GM23248 (cell line): ENCODE measurements at regions not wholly inside any gene's neighbourhood (a gene's known extent, or its start where the extent isn't known, plus 50 kb on each side); places are given as distances from the start of the nearest gene placed in this dataset.

Experiments
- DNase-seq: peaks from one replicate; pipeline ENCODE4 v3.0.0-alpha.2; 2015
- H2AFZ ChIP-seq: fragments of 200-600 bp; sonication (generic); 2 replicates; pipeline ENCODE4 v1.6.1; 2016; ENCODE audit warnings: antibody characterized with exemption
- H3F3A ChIP-seq: fragments of 200-600 bp; sonication (generic); 2 replicates; pipeline ENCODE4 v1.6.1; 2016; ENCODE audit warnings: mild to moderate bottlenecking, antibody characterized with exemption, mixed run types; ENCODE audit not compliant: insufficient read depth
- H3K27ac ChIP-seq: fragments of 200-600 bp; sonication (generic); 2 replicates; pipeline ENCODE4 v1.5.1; 2016; ENCODE audit warnings: mild to moderate bottlenecking
- H3K27me3 ChIP-seq: fragments of 200-600 bp; sonication (generic); replicated peaks from 2 replicates; pipeline ENCODE4 v1.6.1; 2016; ENCODE audit warnings: mild to moderate bottlenecking; ENCODE audit not compliant: insufficient read depth
- H3K36me3 ChIP-seq: fragments of 200-600 bp; sonication (generic); 2 replicates; pipeline ENCODE4 v1.6.1; 2016; ENCODE audit warnings: low read depth, mild to moderate bottlenecking
- H3K4me1 ChIP-seq: fragments of 200-600 bp; sonication (generic); 2 replicates; pipeline ENCODE4 v1.6.1; 2016; ENCODE audit warnings: mild to moderate bottlenecking; ENCODE audit not compliant: insufficient read depth
- H3K4me2 ChIP-seq: fragments of 200-600 bp; sonication (generic); one replicate; pipeline ENCODE4 v1.6.1; 2016; ENCODE audit warnings: mild to moderate bottlenecking; ENCODE audit not compliant: unreplicated experiment
- H3K4me3 ChIP-seq: fragments of 200-600 bp; sonication (generic); 2 replicates; pipeline ENCODE4 v1.5.1; 2016; ENCODE audit warnings: mild to moderate bottlenecking
- H3K79me2 ChIP-seq: fragments of 200-600 bp; sonication (generic); 2 replicates; pipeline ENCODE4 v1.6.1; 2016; ENCODE audit warnings: mild to moderate bottlenecking; ENCODE audit not compliant: insufficient read depth
- H3K9ac ChIP-seq: fragments of 200-600 bp; sonication (generic); 2 replicates; pipeline ENCODE4 v1.6.1; 2016; ENCODE audit warnings: mild to moderate bottlenecking
- H3K9me2 ChIP-seq: fragments of 200-600 bp; sonication (generic); 2 replicates; pipeline ENCODE4 v1.6.1; 2016; ENCODE audit warnings: mixed run types, mild to moderate bottlenecking, moderate library complexity; ENCODE audit not compliant: insufficient read depth
- H3K9me3 ChIP-seq: fragments of 200-600 bp; sonication (generic); one replicate; pipeline ENCODE4 v1.6.1; 2017; ENCODE audit warnings: low read depth
- H4K20me1 ChIP-seq: fragments of 200-600 bp; sonication (generic); 2 replicates; pipeline ENCODE4 v1.6.0; 2016; ENCODE audit not compliant: insufficient read depth
- EZH2 ChIP-seq: fragments of 200-600 bp; sonication (generic); IDR thresholded peaks from 2 replicates; pipeline ENCODE4 v1.6.1; 2018; ENCODE audit warnings: antibody characterized with exemption, mild to moderate bottlenecking; ENCODE audit not compliant: insufficient read depth, poor library complexity, severe bottlenecking
- EZH2phosphoT487 ChIP-seq: fragments of 200-600 bp; sonication (generic); IDR thresholded peaks from 2 replicates; pipeline ENCODE4 v1.6.1; 2018; ENCODE audit warnings: antibody characterized with exemption, moderate library complexity, mild to moderate bottlenecking, low read depth; ENCODE audit not compliant: insufficient read depth
- WGBS, 2 experiments: methylation state at CpG; one replicate each; pipeline ENCODE4 v1.1.6; 2015 to 2017; ENCODE audit warnings: low lambda C conversion rate in 2 of 2, low coverage in 1 of 2; ENCODE audit errors: missing lambda C conversion rate in 2 of 2; 5-methylcytosine and 5-hydroxymethylcytosine counted together
- in situ Hi-C: fragments of 300-500 bp; cut with MboI; formaldehyde crosslinking; loops from 2 replicates; pipeline ENCODE4 v1.15.0; 2020

GRCh38 chr9:117945286-117945685, 241.1 kb downstream of the TLR4 start:
- Histone ChIP-seq H3K4me1 (no peaks in the 10 kb centered on the region), H3K27ac (no peak overlapping the region), H3K27me3 (no peaks in the 10 kb centered on the region), H3K4me2 (no peak overlapping the region), H3F3A (no peaks in the 10 kb centered on the region), H3K9ac (no peak overlapping the region), H3K9me3 (no peaks in the 10 kb centered on the region), H3K4me3 (no peak overlapping the region), H3K36me3 (no peaks in the 10 kb centered on the region), H3K9me2 (no peaks in the 10 kb centered on the region), H4K20me1 (no peaks in the 10 kb centered on the region), H3K79me2 (no peaks in the 10 kb centered on the region), H2AFZ (no peak overlapping the region)
- WGBS, 2 experiments: 42 to 46% methylated on average over 4 of the region's 4 CpGs
- in situ Hi-C loops: no loop called here
- TF ChIP-seq EZH2 (no peak), EZH2phosphoT487 (no peak)
- DNase-seq: no peak

- no peak for DNase-seq
- 11 to 12% methylated on average over 7 of the region's 7 CpGs for WGBS, 2 experiments
- no peaks in the 10 kb centered on the region for H3K27me3 ChIP-seq
- no peak overlapping the region for H3K4me2 ChIP-seq
- no peak overlapping the region for H2AFZ ChIP-seq
- H3K79me2 ChIP-seq: no peaks in the 10 kb centered on the region
- H3K27ac ChIP-seq: no peak overlapping the region
- H3K9ac ChIP-seq: no peak overlapping the region
- H3K36me3 ChIP-seq: no peaks in the 10 kb centered on the region
- no peaks in the 10 kb centered on the region for H3K9me3 ChIP-seq
- no peaks in the 10 kb centered on the region for H3K9me2 ChIP-seq
- no peaks in the 10 kb centered on the region for H3F3A ChIP-seq
- no peaks in the 10 kb centered on the region for H4K20me1 ChIP-seq
- no peak for TF ChIP-seq EZH2phosphoT487
- TF ChIP-seq EZH2: no peak
- in situ Hi-C loops: no loop called here
- H3K4me1 ChIP-seq: no peaks in the 10 kb centered on the region
- no peak overlapping the region for H3K4me3 ChIP-seq
Observed at GRCh38 chr9:117951127-117951526, 246.9 kb downstream of the TLR4 start.

- no peak for DNase-seq
- H3K4me3 ChIP-seq: no peak overlapping the region
Observed at GRCh38 chr9:117952581-117952980, 248.4 kb downstream of the TLR4 start.

GRCh38 chr9:117957267-117957666, 253.1 kb downstream of the TLR4 start:
- Histone ChIP-seq H3K4me3 (no peak overlapping the region), H3F3A (no peaks in the 10 kb centered on the region), H3K27ac (no peak overlapping the region), H3K4me2 (no peak overlapping the region), H4K20me1 (no peaks in the 10 kb centered on the region), H3K79me2 (no peaks in the 10 kb centered on the region), H3K36me3 (no peaks in the 10 kb centered on the region), H3K4me1 (no peaks in the 10 kb centered on the region), H3K9me2 (no peaks in the 10 kb centered on the region), H3K9me3 (no peaks in the 10 kb centered on the region), H2AFZ (no peak overlapping the region), H3K9ac (no peak overlapping the region), H3K27me3 (no peaks in the 10 kb centered on the region)
- 20 to 21% methylated on average over 2 of the region's 2 CpGs for WGBS, 2 experiments
- no peak for TF ChIP-seq EZH2phosphoT487
- TF ChIP-seq EZH2: no peak
- in situ Hi-C loops: no loop called here
- DNase-seq: no peak

More at GRCh38 chr9:117952581-117952980, 248.4 kb downstream of the TLR4 start:
- WGBS, 2 experiments: 3 to 4% methylated on average over 2 of the region's 2 CpGs
- H3K36me3 ChIP-seq: no peaks in the 10 kb centered on the region
- TF ChIP-seq EZH2phosphoT487: no peak
- TF ChIP-seq EZH2: no peak
- no peak overlapping the region for H2AFZ ChIP-seq
- no peaks in the 10 kb centered on the region for H3K79me2 ChIP-seq
- H3K4me2 ChIP-seq: no peak overlapping the region
- H3K9me2 ChIP-seq: no peaks in the 10 kb centered on the region
- no peaks in the 10 kb centered on the region for H3F3A ChIP-seq
- H3K4me1 ChIP-seq: no peaks in the 10 kb centered on the region
- H3K9me3 ChIP-seq: no peaks in the 10 kb centered on the region
- no peak overlapping the region for H3K27ac ChIP-seq
- no peak overlapping the region for H3K9ac ChIP-seq
- no peaks in the 10 kb centered on the region for H3K27me3 ChIP-seq
- in situ Hi-C loops: no loop called here
- no peaks in the 10 kb centered on the region for H4K20me1 ChIP-seq

- Histone ChIP-seq H3K4me1 (no peaks in the 10 kb centered on the region), H3K9ac (no peak overlapping the region), H3K36me3 (no peaks in the 10 kb centered on the region), H3K4me2 (no peak overlapping the region), H2AFZ (no peak overlapping the region), H3K9me2 (no peaks in the 10 kb centered on the region), H3F3A (no peaks in the 10 kb centered on the region), H3K4me3 (no peak overlapping the region), H3K27ac (no peak overlapping the region), H3K9me3 (no peaks in the 10 kb centered on the region), H3K27me3 (no peaks in the 10 kb centered on the region), H3K79me2 (no peaks in the 10 kb centered on the region), H4K20me1 (no peaks in the 10 kb centered on the region)
- in situ Hi-C loops: no loop called here
- no peak for DNase-seq
- 69 to 84% methylated on average over 2 of the region's 2 CpGs for WGBS, 2 experiments
- TF ChIP-seq EZH2: no peak
- no peak for TF ChIP-seq EZH2phosphoT487
Observed at GRCh38 chr9:117958726-117959125, 254.5 kb downstream of the TLR4 start.
